H1 (cell line): ENCODE measurements at regions not wholly inside any gene's neighbourhood (a gene's known extent, or its start where the extent isn't known, plus 50 kb on each side); places are given as distances from the start of the nearest gene placed in this dataset.

Experiments
- CTCF ChIA-PET: fragments of 300-600 bp; sonication (Branson Sonifier 250); formaldehyde crosslinking; loops from one replicate; lab custom pipeline; 2021; ENCODE audit not compliant: partially characterized antibody; lab: Charles Lee
- POLR2A ChIA-PET: fragments of 300-600 bp; sonication (Branson Sonifier 250); formaldehyde crosslinking; loops from one replicate; lab custom pipeline; 2021; ENCODE audit warnings: inconsistent platforms; ENCODE audit not compliant: partially characterized antibody; lab: Charles Lee
- DNase-seq, 2 experiments: peaks; one replicate each; pipeline versions ENCODE4 v3.0.0 to v3.0.0-alpha.2; 2010 to 2022; ENCODE audit warnings: low spot score in 2 of 2, low read depth in 1 of 2, mixed read lengths in 1 of 2
- FAIRE-seq: peaks from 2 replicates; lab custom pipeline; 2011; peaks lifted over from hg19 to GRCh38; lab: Jason Lieb, UNC
- H2AFZ ChIP-seq: 2 replicates; pipeline ENCODE4 v1.8.1; 2012; ENCODE audit warnings: low read length, inconsistent platforms
- H2AK5ac ChIP-seq: 2 replicates; pipeline ENCODE4 v1.6.1; 2013; ENCODE audit warnings: low read depth, low read length
- H2BK120ac ChIP-seq: replicated peaks from 2 replicates; pipeline ENCODE3; 2013; ENCODE audit warnings: low read depth, low read length, inconsistent platforms
- H2BK12ac ChIP-seq: 2 replicates; pipeline ENCODE4 v1.6.1; 2013; ENCODE audit warnings: low read depth, low read length
- H2BK15ac ChIP-seq: 2 replicates; pipeline ENCODE4 v1.6.1; 2013; ENCODE audit warnings: low read length
- H2BK20ac ChIP-seq: 2 replicates; pipeline ENCODE4 v1.6.1; 2013; ENCODE audit warnings: low read length
- H2BK5ac ChIP-seq: 2 replicates; pipeline ENCODE4 v1.6.1; 2013; ENCODE audit warnings: low read depth, low read length
- H3K14ac ChIP-seq: 2 replicates; pipeline ENCODE4 v1.6.1; 2013; ENCODE audit warnings: inconsistent platforms; ENCODE audit not compliant: insufficient read length
- H3K18ac ChIP-seq: 2 replicates; pipeline ENCODE4 v1.6.1; 2013; ENCODE audit warnings: low read length; ENCODE audit errors: extremely low read depth
- H3K23ac ChIP-seq: 2 replicates; pipeline ENCODE4 v1.6.1; 2013; ENCODE audit warnings: inconsistent platforms; ENCODE audit not compliant: insufficient read length
- H3K23me2 ChIP-seq: 2 replicates; pipeline ENCODE4 v1.6.1; 2013; ENCODE audit warnings: low read depth, low read length
- H3K27ac ChIP-seq: 2 replicates; pipeline ENCODE4 v1.6.1; 2011; ENCODE audit warnings: low read depth, low read length, inconsistent platforms
- H3K27me3 ChIP-seq, 4 experiments: replicated peaks in 1 of 4; 1 replicate in 1 of 4; 2 replicates in 3 of 4; pipeline versions ENCODE4 v1.6.1 to v1.8.1; 2011 to 2013; ENCODE audit warnings: low read length in 3 of 4, mild to moderate bottlenecking in 3 of 4, inconsistent platforms in 2 of 4, mixed read lengths in 2 of 4, moderate library complexity in 1 of 4; ENCODE audit not compliant: control insufficient read depth in 3 of 4, insufficient read depth in 3 of 4; ENCODE audit errors: extremely low read depth in 1 of 4
- H3K36me3 ChIP-seq, 4 experiments: 2 replicates each; pipeline versions ENCODE4 v1.6.1 to v1.8.1; 2011 to 2013; ENCODE audit warnings: mild to moderate bottlenecking in 4 of 4, low read length in 3 of 4, moderate library complexity in 2 of 4, control low read depth in 1 of 4, inconsistent platforms in 1 of 4; ENCODE audit not compliant: insufficient read depth in 4 of 4, control insufficient read depth in 2 of 4
- H3K4ac ChIP-seq: replicated peaks from 2 replicates; pipeline ENCODE3; 2013; ENCODE audit warnings: low read length, low read depth, mixed read lengths, inconsistent platforms; ENCODE audit not compliant: insufficient read length
- H3K4me1 ChIP-seq, 4 experiments: replicated peaks in 1 of 4; 1 replicate in 1 of 4; 2 replicates in 3 of 4; pipeline versions ENCODE4 v1.6.1 to v1.8.1; 2011 to 2013; ENCODE audit warnings: low read length in 3 of 4, inconsistent platforms in 2 of 4, mixed read lengths in 1 of 4; ENCODE audit not compliant: insufficient read depth in 4 of 4, control insufficient read depth in 3 of 4
- H3K4me2 ChIP-seq, 2 experiments: 2 replicates each; pipeline versions ENCODE4 v1.6.1 to v1.8.1; 2011 to 2013; ENCODE audit warnings: low read depth in 2 of 2, low read length in 2 of 2, control low read depth in 1 of 2, inconsistent platforms in 1 of 2, mild to moderate bottlenecking in 1 of 2; ENCODE audit not compliant: insufficient read depth in 1 of 2
- H3K4me3 ChIP-seq, 4 experiments: fragments of 200-600, 300-600 bp in 1 of 4; sonication (generic), shearing (Covaris generic), sonication (Bioruptor Twin) in 1 of 4; 2 replicates each; pipeline versions ENCODE4 v1.5.1 to v1.8.1; 2011 to 2016; ENCODE audit warnings: low read length in 4 of 4, low read depth in 3 of 4, control low read depth in 2 of 4, inconsistent platforms in 2 of 4, mild to moderate bottlenecking in 2 of 4, mixed read lengths in 1 of 4, moderate library complexity in 1 of 4; ENCODE audit not compliant: insufficient read depth in 2 of 4; ENCODE audit errors: extremely low read depth in 1 of 4
- H3K56ac ChIP-seq: replicated peaks from 2 replicates; pipeline ENCODE3; 2013; ENCODE audit warnings: low read depth, mild to moderate bottlenecking, mixed read lengths, low read length, inconsistent platforms; ENCODE audit not compliant: insufficient read length
- H3K79me1 ChIP-seq: 2 replicates; pipeline ENCODE4 v1.6.1; 2013; ENCODE audit warnings: low read depth, low read length, control low read depth
- H3K79me2 ChIP-seq, 2 experiments: 2 replicates each; pipeline versions ENCODE4 v1.6.1 to v1.8.1; 2012 to 2013; ENCODE audit warnings: low read length in 2 of 2, mild to moderate bottlenecking in 2 of 2, inconsistent platforms in 1 of 2; ENCODE audit not compliant: insufficient read depth in 2 of 2, control insufficient read depth in 1 of 2
- H3K9ac ChIP-seq, 4 experiments: replicated peaks in 1 of 4; 1 replicate in 1 of 4; 2 replicates in 3 of 4; pipeline versions ENCODE4 v1.6.1 to v1.8.1; 2011 to 2013; ENCODE audit warnings: low read depth in 3 of 4, low read length in 3 of 4, control low read depth in 2 of 4, mild to moderate bottlenecking in 2 of 4, moderate library complexity in 2 of 4, inconsistent platforms in 1 of 4; ENCODE audit errors: extremely low read depth in 1 of 4
- H3K9me3 ChIP-seq, 2 experiments: 2 replicates each; pipeline versions ENCODE4 v1.6.1 to v1.8.1; 2012 to 2013; ENCODE audit warnings: mild to moderate bottlenecking in 2 of 2, moderate library complexity in 2 of 2, control low read depth in 1 of 2, inconsistent platforms in 1 of 2, low read depth in 1 of 2, low read length in 1 of 2, mixed read lengths in 1 of 2; ENCODE audit not compliant: insufficient read depth in 2 of 2
- H4K20me1 ChIP-seq, 2 experiments: replicated peaks in 1 of 2; 2 replicates each; pipeline versions ENCODE3 to v1.8.1; 2011 to 2013; ENCODE audit warnings: inconsistent platforms in 2 of 2, low read length in 2 of 2, mild to moderate bottlenecking in 1 of 2; ENCODE audit not compliant: insufficient read depth in 2 of 2, control insufficient read depth in 1 of 2
- H4K5ac ChIP-seq: 2 replicates; pipeline ENCODE4 v1.6.1; 2013; ENCODE audit warnings: low read length, low read depth, mixed read lengths, inconsistent platforms; ENCODE audit not compliant: insufficient read length
- H4K8ac ChIP-seq: 2 replicates; pipeline ENCODE4 v1.8.0; 2013; ENCODE audit warnings: mild to moderate bottlenecking, moderate library complexity, low read length, inconsistent platforms; ENCODE audit not compliant: insufficient read depth; ENCODE audit errors: extremely low read depth
- H4K91ac ChIP-seq: replicated peaks from 2 replicates; pipeline ENCODE3; 2013; ENCODE audit warnings: low read length, mixed read lengths, inconsistent platforms; ENCODE audit not compliant: insufficient read length
- ASH2L ChIP-seq: fragments of 200-600, 300-600 bp; sonication (generic); IDR thresholded peaks from one replicate; pipeline ENCODE4 v1.7.1; 2017; ENCODE audit warnings: low read length
- BACH1 ChIP-seq: IDR thresholded peaks from 2 replicates; pipeline ENCODE4 v1.6.1; 2012; ENCODE audit warnings: low read length, improper control_type of control experiment
- BRCA1 ChIP-seq: IDR thresholded peaks from 2 replicates; pipeline ENCODE4 v1.6.1; 2012; ENCODE audit warnings: low read depth, low read length, improper control_type of control experiment
- CEBPB ChIP-seq: IDR thresholded peaks from 2 replicates; pipeline ENCODE4 v1.6.1; 2012; ENCODE audit warnings: low read depth, low read length
- HDAC2 ChIP-seq, 2 experiments: fragments of 300-600 bp in 1 of 2; sonication (generic) in 1 of 2; IDR thresholded peaks; 2 replicates each; pipeline ENCODE4 v1.6.1; 2011 to 2012; ENCODE audit warnings: low read depth in 2 of 2, low read length in 2 of 2, mild to moderate bottlenecking in 2 of 2, moderate library complexity in 2 of 2, borderline replicate concordance in 1 of 2, inconsistent platforms in 1 of 2
- HDAC6 ChIP-seq: IDR thresholded peaks from one replicate; pipeline ENCODE4 v1.7.1; 2012; ENCODE audit warnings: low read depth, mild to moderate bottlenecking, inconsistent platforms, low read length, moderate library complexity
- KDM1A ChIP-seq: fragments of 200-600, 300-600 bp; sonication (generic); IDR thresholded peaks from 2 replicates; pipeline ENCODE4 v1.7.1; 2016; ENCODE audit warnings: mild to moderate bottlenecking, low read length, borderline replicate concordance
- RXRA ChIP-seq: IDR thresholded peaks from 2 replicates; pipeline ENCODE4 v1.6.1; 2011; ENCODE audit warnings: low read depth, mild to moderate bottlenecking, low read length, moderate library complexity; ENCODE audit not compliant: insufficient read depth
- SIRT6 ChIP-seq: IDR thresholded peaks from one replicate; pipeline ENCODE4 v1.7.1; 2012; ENCODE audit warnings: low read length, inconsistent platforms
- TEAD4 ChIP-seq: IDR thresholded peaks from 2 replicates; pipeline ENCODE4 v1.6.1; 2012; ENCODE audit warnings: low read depth, low read length, inconsistent platforms, mixed read lengths
- WGBS, 2 experiments: shearing (Covaris generic) in 1 of 2; methylation state at CpG; one replicate each; pipeline versions ENCODE4 v1.1.6 to v1.1.7; 2013 to 2015; ENCODE audit warnings: low lambda C conversion rate in 2 of 2, mixed read lengths in 2 of 2, inconsistent platforms in 1 of 2, low coverage in 1 of 2, missing lambda C conversion rate in 1 of 2; ENCODE audit not compliant: insufficient replicate concordance in 2 of 2, insufficient coverage in 1 of 2, insufficient read length in 1 of 2; ENCODE audit errors: extremely low coverage in 1 of 2, missing lambda C conversion rate in 1 of 2; 5-methylcytosine and 5-hydroxymethylcytosine counted together
- TF ChIP-seq, protein P1 (sequence below): IDR thresholded peaks from 2 replicates; pipeline ENCODE4 v1.6.1; 2012; ENCODE audit warnings: low read length, inconsistent platforms

DNA sequence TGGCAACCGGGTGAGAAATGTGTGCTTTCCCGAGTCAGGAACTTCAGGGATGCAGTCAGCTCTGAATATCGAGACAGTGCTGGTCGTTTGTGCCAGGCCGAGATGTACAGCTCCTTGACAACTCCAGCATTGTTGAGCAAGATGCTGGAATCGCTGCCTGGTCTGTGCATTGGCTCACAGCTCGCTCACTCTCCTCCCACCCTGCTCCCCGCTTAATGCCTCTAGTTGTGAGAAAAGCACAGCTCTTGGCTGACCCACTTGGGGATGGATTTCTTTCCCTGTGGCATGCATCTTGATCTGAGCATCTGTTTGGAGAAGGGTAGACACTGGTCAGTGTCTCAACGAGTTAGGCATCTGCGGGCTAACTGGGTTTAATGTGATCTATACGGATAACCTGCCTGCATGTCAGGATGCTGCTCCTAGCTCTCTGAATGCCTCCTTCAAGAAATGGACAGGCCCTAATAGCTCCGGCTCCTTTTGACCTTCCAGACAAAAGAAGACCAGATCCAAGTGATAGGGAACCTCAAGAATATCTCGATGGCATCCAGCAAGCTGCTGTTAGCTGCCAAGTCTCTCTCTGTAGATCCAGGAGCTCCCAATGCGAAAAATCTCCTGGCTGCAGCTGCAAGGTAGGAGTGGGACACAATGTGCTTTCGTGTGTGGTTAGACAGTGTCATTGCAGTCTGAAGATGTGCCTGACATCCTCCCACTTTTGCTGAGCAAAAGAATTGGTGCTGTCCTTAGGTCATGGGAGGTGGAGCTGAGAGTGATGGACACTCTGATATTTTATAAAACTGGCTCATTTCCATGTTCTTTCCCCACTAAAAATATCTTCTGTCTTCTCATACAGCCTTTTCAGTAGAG lies 302.2 kb upstream of the TPM1 start:
- H3K56ac ChIP-seq, result no peak overlapping the region
- no peak for FAIRE-seq
- 0 out of 8 replicates have a peak, but pooled peaks cover 0 to 3% (median 0%) of the 10 kb centered on the region in 4 experiments for H3K36me3 ChIP-seq
- H3K79me1 ChIP-seq, result no peaks in the 10 kb centered on the region
- H2AK5ac ChIP-seq, result no peak overlapping the region
- no peak overlapping the region for H3K18ac ChIP-seq
- H3K79me2 ChIP-seq, result no peaks in the 10 kb centered on the region
- H2BK15ac ChIP-seq, result no peak overlapping the region
- H3K4ac ChIP-seq, result no peak overlapping the region
- no peak for TF ChIP-seq TEAD4
- TF ChIP-seq CEBPB, result no peak
- TF ChIP-seq SIRT6, result no peak
- no peak for TF ChIP-seq BACH1
- TF ChIP-seq KDM1A, result no peak
- no peak for TF ChIP-seq HDAC2 (IDR thresholded peaks at IDR 0.05; ENCODE audit: borderline replicate concordance in 1 of 2, low read depth in 2 of 2, low read length in 2 of 2)
- no peak for TF ChIP-seq HDAC6
- no peak for TF ChIP-seq RXRA
- no peak for TF ChIP-seq BRCA1
- TF ChIP-seq ASH2L, result no peak
- TF ChIP-seq, protein P1, sequence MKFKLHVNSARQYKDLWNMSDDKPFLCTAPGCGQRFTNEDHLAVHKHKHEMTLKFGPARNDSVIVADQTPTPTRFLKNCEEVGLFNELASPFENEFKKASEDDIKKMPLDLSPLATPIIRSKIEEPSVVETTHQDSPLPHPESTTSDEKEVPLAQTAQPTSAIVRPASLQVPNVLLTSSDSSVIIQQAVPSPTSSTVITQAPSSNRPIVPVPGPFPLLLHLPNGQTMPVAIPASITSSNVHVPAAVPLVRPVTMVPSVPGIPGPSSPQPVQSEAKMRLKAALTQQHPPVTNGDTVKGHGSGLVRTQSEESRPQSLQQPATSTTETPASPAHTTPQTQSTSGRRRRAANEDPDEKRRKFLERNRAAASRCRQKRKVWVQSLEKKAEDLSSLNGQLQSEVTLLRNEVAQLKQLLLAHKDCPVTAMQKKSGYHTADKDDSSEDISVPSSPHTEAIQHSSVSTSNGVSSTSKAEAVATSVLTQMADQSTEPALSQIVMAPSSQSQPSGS, result no peak
- TF ChIP-seq, all 59 proteins: peak for 0
- Histone ChIP-seq H3K23me2 (no peaks in the 10 kb centered on the region), H3K27me3 (no peaks in the 10 kb centered on the region), H3K14ac (no peak overlapping the region), H2BK5ac (no peak overlapping the region), H3K4me3 (no peak overlapping the region), H4K5ac (no peak overlapping the region), H4K20me1 (no peaks in the 10 kb centered on the region), H3K4me2 (no peak overlapping the region), H3K27ac (no peak overlapping the region), H2AFZ (no peak overlapping the region), H3K9ac (no peak overlapping the region), H2BK12ac (no peak overlapping the region), H2BK120ac (no peak overlapping the region), H3K23ac (no peak overlapping the region), H3K4me1 (peaks cover 0 to 6% (median 2%) of the 10 kb centered on the region in 4 experiments; a peak in 3 of 7 replicates), H3K9me3 (no peaks in the 10 kb centered on the region), H2BK20ac (no peak overlapping the region), H4K91ac (no peak overlapping the region), H4K8ac (no peak overlapping the region)
- 89% methylated on average over 15 of the region's 15 CpGs; no CpG with 5 or more reads in 1 of the 2 experiments for WGBS, 2 experiments
- DNase-seq, result no peak
- ChIA-PET POLR2A (interaction anchor here (1.0 kb wide), 1 partner anchor 16 kb away, joined by 3 read pairs; no protein-coding TSS in a partner anchor), CTCF (interaction anchor here (0.9 to 1.8 kb wide), 10 partner anchors 9 to 229 kb away, joined by 3 to 13 read pairs (median 3); no protein-coding TSS in a partner anchor)
